ENCODE measurements at regions not wholly inside any gene's neighbourhood (a gene's known extent, or its start where the extent isn't known, plus 50 kb on each side); places are given as distances from the start of the nearest gene placed in this dataset.

- CTCF ChIA-PET: no interaction called here
- intact Hi-C loops (cut with micrococcal nuclease): no loop called here
- peaks cover 2% of the 10 kb centered on the region for H3K9me3 Mint-ChIP-seq
- no peak overlapping the region for H3K4me3 Mint-ChIP-seq
- no peaks in the 10 kb centered on the region for H3K4me1 Mint-ChIP-seq (ENCODE audit: low read depth)
- no peak overlapping the region for H3K27ac Mint-ChIP-seq
- H3K36me3 Mint-ChIP-seq (ENCODE audit: low read depth): no peaks in the 10 kb centered on the region
- DNase-seq: no peak
- peaks cover 4% of the 10 kb centered on the region for H3K27me3 Mint-ChIP-seq (ENCODE audit: low read depth)
These were observed 223.7 kb downstream of the CXCL12 start for GRCh38 chr10:44161184-44161583.

DNA sequence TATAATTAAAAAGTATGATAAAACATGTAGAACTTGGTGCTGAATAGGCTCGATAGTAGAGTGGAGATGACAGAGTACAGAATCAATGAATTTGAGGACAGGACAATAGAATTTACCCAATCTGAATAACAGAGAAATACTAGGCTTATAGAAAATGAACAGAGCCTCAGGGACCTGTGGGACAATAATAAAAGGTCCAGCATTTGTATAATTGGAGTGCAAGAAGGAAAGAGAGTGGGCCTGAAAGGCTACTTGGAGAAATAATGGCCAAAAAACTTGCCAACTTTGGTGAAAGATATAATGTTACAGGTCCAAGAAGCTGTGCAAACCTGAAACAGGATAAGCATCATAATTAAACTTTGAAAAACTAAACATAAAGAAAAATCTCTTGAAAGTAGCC lies 227.3 kb downstream of the CXCL12 start:
- peaks cover 5% of the 10 kb centered on the region for H3K27me3 Mint-ChIP-seq (ENCODE audit: low read depth)

GRCh38 chr10:44154956-44155355 lies 229.9 kb downstream of the CXCL12 start:
- Mint-ChIP-seq H3K4me3 (no peak overlapping the region), H3K36me3 (ENCODE audit: low read depth) (no peaks in the 10 kb centered on the region), H3K4me1 (ENCODE audit: low read depth) (no peaks in the 10 kb centered on the region), H3K27ac (no peak overlapping the region), H3K27me3 (ENCODE audit: low read depth) (peaks cover 14% of the 10 kb centered on the region), H3K9me3 (peaks cover 15% of the 10 kb centered on the region)
- no peak for DNase-seq
- intact Hi-C loops (cut with micrococcal nuclease): no loop called here
- CTCF ChIA-PET: no interaction called here

More for the DNA sequence above, 227.3 kb downstream of the CXCL12 start:
- H3K36me3 Mint-ChIP-seq (ENCODE audit: low read depth): no peaks in the 10 kb centered on the region
- CTCF ChIA-PET: interaction anchor here (0.6 kb wide), 1 partner anchor 30 kb away, joined by 3 read pairs; no protein-coding TSS in a partner anchor
- intact Hi-C loops (cut with micrococcal nuclease): no loop called here
- peaks cover 9% of the 10 kb centered on the region for H3K9me3 Mint-ChIP-seq
- no peak overlapping the region for H3K4me3 Mint-ChIP-seq
- H3K4me1 Mint-ChIP-seq (ENCODE audit: low read depth): no peaks in the 10 kb centered on the region
- no peak overlapping the region for H3K27ac Mint-ChIP-seq
- no peak for DNase-seq

- H3K27ac Mint-ChIP-seq: no peak overlapping the region
- peaks cover 15% of the 10 kb centered on the region for H3K9me3 Mint-ChIP-seq
- no peaks in the 10 kb centered on the region for H3K4me1 Mint-ChIP-seq (ENCODE audit: low read depth)
- no peak overlapping the region for H3K4me3 Mint-ChIP-seq
- peaks cover 14% of the 10 kb centered on the region for H3K27me3 Mint-ChIP-seq (ENCODE audit: low read depth)
- intact Hi-C loops (cut with micrococcal nuclease): no loop called here
- H3K36me3 Mint-ChIP-seq (ENCODE audit: low read depth): no peaks in the 10 kb centered on the region
- CTCF ChIA-PET: no interaction called here
- no peak for DNase-seq
These were observed 230.8 kb downstream of the CXCL12 start for GRCh38 chr10:44153918-44154670.

DNA sequence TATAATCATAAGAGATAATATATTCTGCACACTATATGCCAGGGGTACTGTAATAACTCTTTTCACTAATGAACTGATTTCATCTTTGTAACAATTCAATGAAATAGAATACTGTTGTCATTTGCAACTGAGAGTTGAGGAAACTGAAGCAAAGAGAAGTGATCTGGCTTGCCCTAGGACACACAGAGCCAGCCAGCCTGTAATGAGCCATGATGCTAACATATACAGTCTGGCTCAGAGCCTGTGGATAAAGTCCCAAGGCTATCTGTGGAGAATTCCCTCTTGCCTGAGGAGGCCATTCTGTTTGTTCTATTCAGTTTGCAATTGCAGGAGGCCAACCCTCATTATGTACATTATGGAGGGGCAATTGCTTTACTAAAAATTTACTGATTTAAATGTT lies 241.3 kb downstream of the CXCL12 start:
- intact Hi-C loops (cut with micrococcal nuclease): no loop called here
- Mint-ChIP-seq H3K4me1 (ENCODE audit: low read depth) (no peaks in the 10 kb centered on the region), H3K27ac (no peak overlapping the region), H3K36me3 (ENCODE audit: low read depth) (no peaks in the 10 kb centered on the region), H3K9me3 (peaks cover 14% of the 10 kb centered on the region), H3K27me3 (ENCODE audit: low read depth) (peaks cover 2% of the 10 kb centered on the region), H3K4me3 (no peak overlapping the region)
- CTCF ChIA-PET: no interaction called here
- no peak for DNase-seq

DNA sequence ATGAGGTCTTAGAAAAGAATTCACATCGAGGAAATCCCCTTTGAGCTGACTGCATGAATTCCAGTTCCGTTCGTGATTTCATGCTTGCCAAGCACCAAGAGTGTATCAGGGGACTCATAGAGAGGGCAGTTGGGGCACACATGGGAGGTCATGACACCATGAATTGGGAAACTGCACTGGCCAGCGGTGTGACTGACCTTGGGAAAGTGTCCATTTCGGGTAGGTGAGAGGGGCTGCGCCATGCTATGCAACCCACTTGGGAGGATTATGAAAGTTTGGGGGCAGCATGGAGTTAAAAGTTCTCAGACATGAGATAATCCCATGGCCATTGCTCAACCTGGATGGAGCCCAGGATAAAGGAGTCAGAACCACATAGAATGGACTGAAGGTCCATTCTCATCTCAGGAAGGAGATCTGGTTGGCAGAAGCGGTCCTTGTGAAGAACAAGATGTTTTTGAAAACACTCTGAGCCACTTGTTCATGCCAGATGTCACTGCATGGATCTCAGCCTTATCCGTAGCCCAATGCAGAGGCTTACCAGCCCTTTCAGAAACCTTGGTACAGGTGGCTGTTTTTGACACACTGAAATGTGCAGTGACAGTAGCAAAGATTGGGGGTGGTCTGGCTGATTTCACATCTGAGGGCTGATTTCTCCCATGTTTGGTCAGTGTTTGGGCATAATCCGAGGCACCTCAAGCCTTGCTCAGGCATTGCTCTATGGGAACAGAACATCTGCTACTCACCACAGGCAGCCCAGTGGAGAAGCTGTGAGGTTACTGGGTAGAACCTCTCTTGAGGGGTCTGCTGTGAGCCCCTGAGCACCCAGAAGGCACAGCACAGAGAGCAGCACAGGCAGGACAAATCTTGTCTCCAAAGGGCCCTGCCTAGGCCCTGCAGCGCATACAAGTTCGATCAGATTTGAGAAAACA lies 252.3 kb downstream of the CXCL12 start:
- peaks cover 9% of the 10 kb centered on the region for H3K27me3 Mint-ChIP-seq (ENCODE audit: low read depth)
- no peak for DNase-seq
- H3K4me3 Mint-ChIP-seq: no peak overlapping the region
- intact Hi-C loops (cut with micrococcal nuclease): no loop called here
- CTCF ChIA-PET: no interaction called here
- H3K27ac Mint-ChIP-seq: no peak overlapping the region
- no peaks in the 10 kb centered on the region for H3K36me3 Mint-ChIP-seq (ENCODE audit: low read depth)
- H3K9me3 Mint-ChIP-seq: no peaks in the 10 kb centered on the region
- no peaks in the 10 kb centered on the region for H3K4me1 Mint-ChIP-seq (ENCODE audit: low read depth)

DNA sequence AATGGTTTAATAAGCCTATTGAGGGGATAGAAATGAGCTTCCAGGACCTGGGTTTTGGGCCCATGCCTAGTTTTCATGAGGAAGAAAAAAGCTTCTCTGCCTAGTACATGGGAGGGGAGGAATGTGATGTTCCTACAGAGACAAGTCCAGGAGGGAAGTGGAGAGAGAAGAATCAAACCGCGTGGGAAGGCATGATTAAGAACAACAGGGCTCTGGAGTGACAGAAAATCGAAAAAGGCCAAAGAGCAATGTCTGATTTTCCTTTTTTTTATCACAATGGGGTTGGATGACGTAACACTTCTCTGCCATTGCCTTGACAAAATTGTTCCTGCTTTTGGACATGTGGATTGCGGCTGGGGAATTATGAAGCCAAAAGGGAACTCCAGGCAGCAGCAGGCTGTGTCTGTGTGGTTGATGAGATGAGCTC lies 258.6 kb downstream of the CXCL12 start:
- Mint-ChIP-seq H3K27ac (no peak overlapping the region), H3K36me3 (ENCODE audit: low read depth) (no peaks in the 10 kb centered on the region), H3K9me3 (no peaks in the 10 kb centered on the region), H3K27me3 (ENCODE audit: low read depth) (peaks cover 14% of the 10 kb centered on the region), H3K4me1 (ENCODE audit: low read depth) (no peaks in the 10 kb centered on the region), H3K4me3 (no peak overlapping the region)
- intact Hi-C loops (cut with micrococcal nuclease): no loop called here
- DNase-seq: no peak
- CTCF ChIA-PET: interaction anchor here (0.6 kb wide), 1 partner anchor 522 kb away, joined by 3 read pairs; no protein-coding TSS in a partner anchor

- CTCF ChIA-PET: interaction anchor here (0.6 kb wide), 1 partner anchor 523 kb away, joined by 3 read pairs; no protein-coding TSS in a partner anchor
These were observed 259.0 kb downstream of the CXCL12 start for GRCh38 chr10:44125879-44126278.

GRCh38 chr10:44118500-44118899 lies 266.4 kb downstream of the CXCL12 start:
- Mint-ChIP-seq H3K9me3 (no peaks in the 10 kb centered on the region), H3K4me3 (no peak overlapping the region), H3K27ac (no peak overlapping the region), H3K4me1 (ENCODE audit: low read depth) (no peaks in the 10 kb centered on the region), H3K27me3 (ENCODE audit: low read depth) (peaks cover 18% of the 10 kb centered on the region), H3K36me3 (ENCODE audit: low read depth) (no peaks in the 10 kb centered on the region)
- CTCF ChIA-PET: no interaction called here
- intact Hi-C loops (cut with micrococcal nuclease): no loop called here
- no peak for DNase-seq

More at GRCh38 chr10:44125879-44126278, 259.0 kb downstream of the CXCL12 start:
- Mint-ChIP-seq H3K9me3 (no peaks in the 10 kb centered on the region), H3K27me3 (ENCODE audit: low read depth) (peaks cover 14% of the 10 kb centered on the region), H3K4me1 (ENCODE audit: low read depth) (no peaks in the 10 kb centered on the region), H3K36me3 (ENCODE audit: low read depth) (no peaks in the 10 kb centered on the region), H3K27ac (no peak overlapping the region), H3K4me3 (no peak overlapping the region)
- intact Hi-C loops (cut with micrococcal nuclease): no loop called here
- no peak for DNase-seq

GRCh38 chr10:44116474-44116873 lies 268.4 kb downstream of the CXCL12 start:
- intact Hi-C loops (cut with micrococcal nuclease): no loop called here
- CTCF ChIA-PET: no interaction called here
- H3K27me3 Mint-ChIP-seq (ENCODE audit: low read depth): peaks cover 11% of the 10 kb centered on the region
- DNase-seq: no peak
- no peaks in the 10 kb centered on the region for H3K4me1 Mint-ChIP-seq (ENCODE audit: low read depth)
- no peak overlapping the region for H3K27ac Mint-ChIP-seq
- no peaks in the 10 kb centered on the region for H3K9me3 Mint-ChIP-seq
- H3K36me3 Mint-ChIP-seq (ENCODE audit: low read depth): no peaks in the 10 kb centered on the region
- no peak overlapping the region for H3K4me3 Mint-ChIP-seq

DNA sequence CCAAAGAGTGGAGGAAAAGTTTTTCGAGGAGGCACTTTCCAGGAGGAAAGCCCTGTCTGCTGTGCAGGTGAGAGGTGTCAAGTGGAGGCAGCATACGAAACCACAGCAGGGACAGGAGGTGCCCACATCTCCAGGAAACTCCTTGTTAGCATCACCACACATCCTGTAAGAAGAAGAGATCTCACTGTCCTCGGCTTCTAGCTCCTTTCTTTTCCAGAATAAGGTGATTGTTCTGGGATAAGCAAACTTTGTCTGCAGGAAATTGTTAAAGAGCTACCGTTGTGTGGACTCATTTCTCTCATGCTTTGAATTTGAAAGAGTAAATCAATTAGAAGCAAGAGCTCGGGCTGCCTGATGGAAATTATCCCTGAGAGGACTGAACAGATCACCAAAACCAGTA lies 269.4 kb downstream of the CXCL12 start:
- no peak for DNase-seq
- H3K27me3 Mint-ChIP-seq (ENCODE audit: low read depth): peaks cover 13% of the 10 kb centered on the region
- H3K9me3 Mint-ChIP-seq: no peaks in the 10 kb centered on the region
- no peaks in the 10 kb centered on the region for H3K36me3 Mint-ChIP-seq (ENCODE audit: low read depth)
- no peak overlapping the region for H3K4me3 Mint-ChIP-seq
- H3K4me1 Mint-ChIP-seq (ENCODE audit: low read depth): no peaks in the 10 kb centered on the region
- CTCF ChIA-PET: no interaction called here
- H3K27ac Mint-ChIP-seq: no peak overlapping the region
- intact Hi-C loops (cut with micrococcal nuclease): no loop called here

DNA sequence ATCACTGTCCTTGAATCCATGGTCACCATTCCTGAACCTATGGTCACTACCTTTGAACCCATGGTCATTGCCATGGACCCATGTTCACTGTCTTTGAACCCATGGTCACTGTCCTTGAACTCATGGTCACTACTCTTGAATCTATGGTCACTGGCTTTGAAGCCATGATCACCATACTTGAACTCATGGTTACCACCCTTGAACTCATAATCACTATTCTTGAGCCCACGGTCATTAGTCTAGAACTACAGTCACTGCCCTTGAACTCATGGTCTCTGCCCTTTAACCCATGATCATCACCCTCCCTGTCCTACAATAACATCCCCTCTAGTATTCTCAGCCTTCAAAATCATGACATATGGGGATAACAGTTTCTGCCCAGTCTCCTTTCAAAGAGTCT lies 270.5 kb downstream of the CXCL12 start:
- Mint-ChIP-seq H3K36me3 (ENCODE audit: low read depth) (no peaks in the 10 kb centered on the region), H3K4me3 (no peak overlapping the region), H3K9me3 (no peaks in the 10 kb centered on the region), H3K27ac (no peak overlapping the region), H3K27me3 (ENCODE audit: low read depth) (peaks cover 13% of the 10 kb centered on the region), H3K4me1 (ENCODE audit: low read depth) (no peaks in the 10 kb centered on the region)
- no peak for DNase-seq
- intact Hi-C loops (cut with micrococcal nuclease): no loop called here
- CTCF ChIA-PET: no interaction called here

All from activated naive CD4-positive, alpha-beta T cell treated with anti-CD3 and anti-CD28 coated beads for 36 hours (primary cell).